ENCODE measurements at regions not wholly inside any gene's neighbourhood (a gene's known extent, or its start where the extent isn't known, plus 50 kb on each side); places are given as distances from the start of the nearest gene placed in this dataset.
"Not testable (repeated sequence)": the region's sequence is repeated elsewhere in the genome, so short reads cannot be mapped to it uniquely, and the experiment has no call there.

- ATAC-seq, result no peak
- no peaks in the 10 kb centered on the region for H3K9me3 Mint-ChIP-seq
- H3K36me3 Mint-ChIP-seq (ENCODE audit: low read depth), result no peaks in the 10 kb centered on the region
- ChIA-PET CTCF (no interaction called here), POLR2A (no interaction called here)
- H3K27ac Mint-ChIP-seq, result no peak overlapping the region
- DNase-seq, result no peak
- no peaks in the 10 kb centered on the region for H3K4me1 Mint-ChIP-seq (ENCODE audit: low read depth)
- H3K27me3 Mint-ChIP-seq, result peaks cover 23% of the 10 kb centered on the region
- H3K4me3 Mint-ChIP-seq, result no peak overlapping the region
- TF ChIP-seq CTCF (IDR thresholded peaks at IDR 0.05), result no peak
- intact Hi-C loops (cut with micrococcal nuclease), result no loop called here
Observed at GRCh38 chr16:5220705-5221104, 123.1 kb upstream of the EEF2KMT start.

GRCh38 chr16:5216441-5217080 is 119.0 kb upstream of the EEF2KMT start:
- no peak for TF ChIP-seq CTCF (IDR thresholded peaks at IDR 0.05)
- no peak overlapping the region for H3K27ac Mint-ChIP-seq
- CTCF ChIA-PET, result no interaction called here

GRCh38 chr16:5215901-5216300 is 118.3 kb upstream of the EEF2KMT start:
- ATAC-seq (no peak), DNase-seq (no peak)
- TF ChIP-seq CTCF (IDR thresholded peaks at IDR 0.05), result no peak
- ChIA-PET POLR2A (no interaction called here), CTCF (no interaction called here)
- H3K36me3 Mint-ChIP-seq (ENCODE audit: low read depth), result no peaks in the 10 kb centered on the region
- intact Hi-C loops (cut with micrococcal nuclease), result no loop called here
- no peak overlapping the region for H3K4me3 Mint-ChIP-seq
- H3K9me3 Mint-ChIP-seq, result no peaks in the 10 kb centered on the region
- peaks cover 23% of the 10 kb centered on the region for H3K27me3 Mint-ChIP-seq
- H3K27ac Mint-ChIP-seq, result no peak overlapping the region
- no peaks in the 10 kb centered on the region for H3K4me1 Mint-ChIP-seq (ENCODE audit: low read depth)

More at GRCh38 chr16:5216441-5217080, 119.0 kb upstream of the EEF2KMT start:
- Mint-ChIP-seq H3K4me1 (ENCODE audit: low read depth) (no peaks in the 10 kb centered on the region), H3K4me3 (no peak overlapping the region), H3K27me3 (peaks cover 23% of the 10 kb centered on the region), H3K9me3 (no peaks in the 10 kb centered on the region), H3K36me3 (ENCODE audit: low read depth) (no peaks in the 10 kb centered on the region)
- POLR2A ChIA-PET, result no interaction called here
- ATAC-seq (no peak), DNase-seq (no peak)
- intact Hi-C loops (cut with micrococcal nuclease), result no loop called here

- no peak overlapping the region for H3K27ac Mint-ChIP-seq
- DNase-seq (no peak), ATAC-seq (no peak)
- H3K4me1 Mint-ChIP-seq (ENCODE audit: low read depth), result no peaks in the 10 kb centered on the region
- ChIA-PET POLR2A (no interaction called here), CTCF (no interaction called here)
- H3K9me3 Mint-ChIP-seq, result no peaks in the 10 kb centered on the region
- intact Hi-C loops (cut with micrococcal nuclease), result no loop called here
- TF ChIP-seq CTCF (IDR thresholded peaks at IDR 0.05), result no peak
- peaks cover 25% of the 10 kb centered on the region for H3K27me3 Mint-ChIP-seq
- H3K36me3 Mint-ChIP-seq (ENCODE audit: low read depth), result no peaks in the 10 kb centered on the region
- no peak overlapping the region for H3K4me3 Mint-ChIP-seq
Observed at GRCh38 chr16:5214466-5214865, 116.9 kb upstream of the EEF2KMT start.

GRCh38 chr16:5212501-5212900 is 114.9 kb upstream of the EEF2KMT start:
- not testable (repeated sequence) for H3K27ac Mint-ChIP-seq; ATAC-seq; H3K36me3 Mint-ChIP-seq (ENCODE audit: low read depth)

GRCh38 chr16:5207862-5208498 is 110.4 kb upstream of the EEF2KMT start:
- H3K9me3 Mint-ChIP-seq; CTCF ChIA-PET; H3K36me3 Mint-ChIP-seq (ENCODE audit: low read depth); H3K4me3 Mint-ChIP-seq; ATAC-seq; H3K4me1 Mint-ChIP-seq (ENCODE audit: low read depth); H3K27me3 Mint-ChIP-seq; H3K27ac Mint-ChIP-seq; DNase-seq; POLR2A ChIA-PET; intact Hi-C loops (cut with micrococcal nuclease): not testable (repeated sequence)

More at GRCh38 chr16:5212501-5212900, 114.9 kb upstream of the EEF2KMT start:
- H3K4me1 Mint-ChIP-seq (ENCODE audit: low read depth); H3K4me3 Mint-ChIP-seq; CTCF ChIA-PET; H3K9me3 Mint-ChIP-seq; DNase-seq; intact Hi-C loops (cut with micrococcal nuclease): not testable (repeated sequence)
- peaks cover 21% of the 10 kb centered on the region for H3K27me3 Mint-ChIP-seq
- POLR2A ChIA-PET, result interaction anchor here (1.3 kb wide), 1 partner anchor 15 kb away, joined by 3 read pairs; no protein-coding TSS in a partner anchor

Data from activated CD8-positive, alpha-beta T cell treated with anti-CD3 and anti-CD28 coated beads for 36 hours (primary cell).